LNCAP (cell line): ENCODE measurements at regions not wholly inside any gene's neighbourhood (a gene's known extent, or its start where the extent isn't known, plus 50 kb on each side); places are given as distances from the start of the nearest gene placed in this dataset.

Experiments
- CTCF ChIP-seq: fragments of 450-650 bp; IDR thresholded peaks from 2 replicates; pipeline ENCODE4 v1.5.1; 2017; ENCODE audit warnings: mild to moderate bottlenecking

GRCh38 chr4:75142382-75142781 is 209.5 kb downstream of the PARM1 start:
- TF ChIP-seq CTCF, result no peak

- no peak for TF ChIP-seq CTCF
Measured at GRCh38 chr4:75141162-75141561, 208.2 kb downstream of the PARM1 start.

GRCh38 chr4:75137302-75137701 is 204.4 kb downstream of the PARM1 start:
- no peak for TF ChIP-seq CTCF

GRCh38 chr4:75135068-75135825 is 202.3 kb downstream of the PARM1 start:
- no peak for TF ChIP-seq CTCF

GRCh38 chr4:75126058-75126457 is 193.1 kb downstream of the PARM1 start:
- TF ChIP-seq CTCF, result no peak

- TF ChIP-seq CTCF, result no peak
Measured at GRCh38 chr4:75122424-75123014, 189.6 kb downstream of the PARM1 start.

- TF ChIP-seq CTCF, result no peak
Measured at GRCh38 chr4:75118739-75119138, 185.8 kb downstream of the PARM1 start.
